ENCODE measurements at regions not wholly inside any gene's neighbourhood (a gene's known extent, or its start where the extent isn't known, plus 50 kb on each side); places are given as distances from the start of the nearest gene placed in this dataset.

- no peaks in the 10 kb centered on the region for H3K36me3 ChIP-seq
- no peak overlapping the region for H3K27ac ChIP-seq
- no peaks in the 10 kb centered on the region for H3K4me1 ChIP-seq
- TF ChIP-seq CTCF (IDR thresholded peaks at IDR 0.05) = no peak
- TF ChIP-seq POLR2AphosphoS5 (IDR thresholded peaks at IDR 0.05; ENCODE audit: insufficient read depth in 1 of 2, low read depth in 1 of 2) = no peak
- no peak for TF ChIP-seq POLR2A (IDR thresholded peaks at IDR 0.05)
- H3K4me3 ChIP-seq = no peak overlapping the region
- intact Hi-C loops (cut with DNase I) = no loop called here
- DNase-seq (ENCODE audit: extremely low spot score in 2 of 2) = no peak
- H3K27me3 ChIP-seq = no peaks in the 10 kb centered on the region
- no peaks in the 10 kb centered on the region for H3K9me3 ChIP-seq
These were observed 162.2 kb upstream of the NDST4 start for GRCh38 chr4:115275615-115276014.

GRCh38 chr4:115274545-115274944, 161.1 kb upstream of the NDST4 start:
- Histone ChIP-seq H3K9me3 (no peaks in the 10 kb centered on the region), H3K36me3 (no peaks in the 10 kb centered on the region), H3K4me1 (no peaks in the 10 kb centered on the region), H3K27ac (no peak overlapping the region), H3K27me3 (no peaks in the 10 kb centered on the region), H3K4me3 (no peak overlapping the region)
- intact Hi-C loops (cut with DNase I) = loop anchor here (5.0 kb wide), 1 partner anchor 1073 kb away; no protein-coding TSS in a partner anchor
- TF ChIP-seq POLR2A (IDR thresholded peaks at IDR 0.05) (no peak), POLR2AphosphoS5 (IDR thresholded peaks at IDR 0.05; ENCODE audit: insufficient read depth in 1 of 2, low read depth in 1 of 2) (no peak), CTCF (IDR thresholded peaks at IDR 0.05) (no peak)
- DNase-seq (ENCODE audit: extremely low spot score in 2 of 2) = no peak

- Histone ChIP-seq H3K4me3 (no peak overlapping the region), H3K4me1 (no peaks in the 10 kb centered on the region)
These were observed 159.2 kb upstream of the NDST4 start for GRCh38 chr4:115272594-115272993.

GRCh38 chr4:115272185-115272584, 158.8 kb upstream of the NDST4 start:
- TF ChIP-seq POLR2AphosphoS5 (IDR thresholded peaks at IDR 0.05; ENCODE audit: insufficient read depth in 1 of 2, low read depth in 1 of 2) (no peak), CTCF (IDR thresholded peaks at IDR 0.05) (no peak), POLR2A (IDR thresholded peaks at IDR 0.05) (no peak)

More at GRCh38 chr4:115272594-115272993, 159.2 kb upstream of the NDST4 start:
- Histone ChIP-seq H3K27me3 (no peaks in the 10 kb centered on the region), H3K27ac (no peak overlapping the region), H3K9me3 (no peaks in the 10 kb centered on the region), H3K36me3 (no peaks in the 10 kb centered on the region)
- DNase-seq (ENCODE audit: extremely low spot score in 2 of 2) = no peak
- intact Hi-C loops (cut with DNase I) = loop anchor here (5.0 kb wide), 1 partner anchor 1075 kb away; no protein-coding TSS in a partner anchor
- TF ChIP-seq CTCF (IDR thresholded peaks at IDR 0.05) (no peak), POLR2A (IDR thresholded peaks at IDR 0.05) (no peak), POLR2AphosphoS5 (IDR thresholded peaks at IDR 0.05; ENCODE audit: insufficient read depth in 1 of 2, low read depth in 1 of 2) (no peak)

GRCh38 chr4:115260195-115260594, 146.8 kb upstream of the NDST4 start:
- H3K36me3 ChIP-seq = no peaks in the 10 kb centered on the region
- no peak for DNase-seq (ENCODE audit: extremely low spot score in 2 of 2)
- H3K9me3 ChIP-seq = no peaks in the 10 kb centered on the region
- H3K4me1 ChIP-seq = no peaks in the 10 kb centered on the region
- H3K27me3 ChIP-seq = no peaks in the 10 kb centered on the region
- H3K27ac ChIP-seq = no peak overlapping the region
- TF ChIP-seq POLR2A (IDR thresholded peaks at IDR 0.05) (no peak), CTCF (IDR thresholded peaks at IDR 0.05) (no peak), POLR2AphosphoS5 (IDR thresholded peaks at IDR 0.05; ENCODE audit: insufficient read depth in 1 of 2, low read depth in 1 of 2) (no peak)
- H3K4me3 ChIP-seq = no peak overlapping the region
- intact Hi-C loops (cut with DNase I) = no loop called here

More at GRCh38 chr4:115272185-115272584, 158.8 kb upstream of the NDST4 start:
- DNase-seq (ENCODE audit: extremely low spot score in 2 of 2) = no peak
- intact Hi-C loops (cut with DNase I) = loop anchor here (5.0 kb wide), 1 partner anchor 1075 kb away; no protein-coding TSS in a partner anchor
- H3K27ac ChIP-seq = no peak overlapping the region
- no peaks in the 10 kb centered on the region for H3K36me3 ChIP-seq
- no peaks in the 10 kb centered on the region for H3K27me3 ChIP-seq
- H3K9me3 ChIP-seq = no peaks in the 10 kb centered on the region
- no peaks in the 10 kb centered on the region for H3K4me1 ChIP-seq
- H3K4me3 ChIP-seq = no peak overlapping the region

All from vagina (tissue), 2 donors.